Endothelial cell of hepatic sinusoid (primary cell): ENCODE measurements at regions not wholly inside any gene's neighbourhood (a gene's known extent, or its start where the extent isn't known, plus 50 kb on each side); places are given as distances from the start of the nearest gene placed in this dataset.
"Not testable (repeated sequence)": the region's sequence is repeated elsewhere in the genome, so short reads cannot be mapped to it uniquely, and the experiment has no call there.

Experiments
- in situ Hi-C: cut with HindIII; loops from 2 replicates; pipeline ENCODE4 v1.10.0; 2017; ENCODE audit warnings: low sequenced_read_pairs

DNA sequence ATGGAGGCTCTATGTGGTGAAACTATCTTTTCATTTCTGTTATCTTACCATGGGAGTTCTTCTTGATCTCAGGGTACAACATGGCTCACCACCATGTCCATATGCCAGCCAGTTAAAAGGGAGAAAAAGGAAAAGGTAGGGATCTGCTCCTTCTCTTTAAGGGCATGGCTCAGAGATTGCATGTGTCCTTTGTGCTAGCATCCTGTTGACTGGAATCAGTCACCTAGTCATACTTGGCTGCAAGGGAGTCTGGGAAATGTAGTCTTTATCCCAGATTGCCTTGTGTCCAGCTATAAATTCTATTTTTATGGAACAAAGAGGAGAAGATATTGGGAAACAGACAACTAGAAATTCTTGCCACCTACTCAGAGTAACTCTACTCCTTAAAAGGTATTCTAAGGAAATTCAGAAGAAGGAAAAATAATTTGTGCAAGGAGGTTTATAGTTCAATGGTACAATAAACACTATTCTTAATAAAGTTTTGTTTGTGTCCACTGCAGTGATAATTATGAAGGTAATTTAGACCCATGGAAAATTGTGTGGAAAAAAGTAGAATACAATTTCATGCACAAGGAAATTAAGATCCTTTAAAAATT lies 86.4 kb upstream of the RPH3A start:
- in situ Hi-C loops = no loop called here

DNA sequence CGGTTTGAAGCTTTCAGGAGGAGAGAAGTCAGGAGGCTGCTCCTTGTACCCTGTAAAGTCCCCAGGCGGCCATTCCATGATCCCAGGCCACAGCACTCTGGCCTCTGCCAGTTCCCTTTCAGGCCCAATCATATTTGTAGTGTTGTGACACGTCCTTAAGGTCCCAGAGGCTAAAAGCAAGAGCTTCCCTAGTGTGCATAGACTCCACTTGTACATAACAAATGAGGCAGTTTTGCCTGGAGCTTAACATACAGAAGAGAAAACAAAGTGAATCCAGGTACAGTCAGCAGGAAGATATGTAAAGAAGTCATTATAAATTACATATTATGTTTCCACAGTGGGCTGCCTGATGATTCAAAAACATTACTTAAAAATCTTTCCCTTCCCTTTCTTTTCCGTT lies 81.1 kb upstream of the RPH3A start:
- in situ Hi-C loops = no loop called here

DNA sequence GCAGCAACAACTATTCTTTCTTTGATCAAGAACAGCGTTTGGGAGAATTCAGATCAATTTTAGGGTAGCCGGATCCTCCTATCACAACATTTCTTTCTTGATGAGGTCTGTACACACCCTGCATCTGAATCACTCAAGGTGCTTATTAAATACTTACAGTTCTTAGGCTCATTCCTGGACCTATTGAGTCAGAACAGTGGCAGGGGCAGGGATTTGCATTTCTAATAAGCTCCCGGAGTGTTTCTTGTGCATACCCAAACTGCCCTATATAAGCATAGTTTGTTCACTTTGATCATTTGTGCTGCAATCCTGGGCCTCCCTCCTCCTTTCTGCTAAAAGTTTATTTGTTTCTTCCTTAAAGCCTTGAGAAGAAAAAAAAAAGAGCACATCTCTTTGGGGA lies 80.5 kb upstream of the RPH3A start:
- in situ Hi-C loops = no loop called here

DNA sequence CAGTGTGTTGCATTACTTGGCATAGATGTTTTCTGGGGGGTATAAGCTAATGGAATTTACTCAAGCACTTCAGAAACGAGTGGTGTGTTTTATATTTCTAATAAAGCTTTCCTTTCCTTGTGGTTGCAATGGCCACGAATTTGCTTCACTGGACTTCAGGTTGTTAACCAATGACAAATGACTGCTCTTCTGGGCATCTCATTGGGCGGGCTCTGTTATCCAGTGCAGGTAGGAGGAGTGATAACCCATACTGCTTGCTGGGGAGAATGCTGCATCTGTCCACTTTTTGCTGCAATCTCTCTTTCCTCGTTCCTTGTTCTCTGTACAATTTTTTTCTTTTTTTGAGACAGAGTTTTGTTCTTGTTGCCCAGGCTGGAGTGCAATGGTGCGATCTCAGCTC lies 80.0 kb upstream of the RPH3A start:
- in situ Hi-C loops = no loop called here

DNA sequence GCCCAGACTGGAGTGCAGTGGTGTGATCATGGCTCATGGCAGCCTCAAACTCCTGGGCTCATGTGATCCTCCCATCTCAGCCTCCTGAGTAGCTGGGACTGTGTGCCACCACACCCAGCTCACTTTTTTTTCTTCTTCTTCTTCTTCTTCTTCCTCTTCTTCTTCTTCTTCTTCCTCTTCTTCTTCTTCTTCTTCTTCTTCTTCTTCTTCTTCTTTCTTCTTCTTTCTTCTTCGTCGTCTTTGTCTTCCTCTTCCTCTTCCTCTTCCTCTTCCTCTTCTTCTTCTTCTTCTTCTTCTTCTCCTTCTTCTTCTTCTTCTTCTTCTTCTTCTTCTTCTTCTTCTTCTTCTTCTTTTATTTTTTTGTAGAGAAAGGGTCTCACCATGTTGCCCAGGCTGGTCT lies 78.8 kb upstream of the RPH3A start:
- in situ Hi-C loops = not testable (repeated sequence)

DNA sequence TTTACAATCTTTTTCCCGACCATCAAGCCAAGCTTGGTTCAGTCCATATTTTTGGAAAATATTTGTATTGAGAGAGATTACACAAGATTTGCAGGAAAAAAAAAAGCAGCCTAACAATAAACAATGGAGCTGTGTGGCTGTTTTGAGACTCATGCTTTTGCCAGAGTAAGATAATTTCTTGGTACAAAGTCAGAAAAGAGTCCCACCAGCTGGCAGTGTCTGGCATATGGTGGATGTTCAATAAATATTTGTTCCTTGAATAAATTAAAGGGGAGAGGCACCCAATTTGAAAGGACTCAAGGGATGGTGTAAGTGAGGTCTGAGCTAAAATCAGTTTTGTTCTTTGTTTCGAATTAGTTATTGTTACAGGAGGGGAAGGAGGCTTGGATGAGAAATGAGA lies 78.1 kb upstream of the RPH3A start:
- in situ Hi-C loops = no loop called here

DNA sequence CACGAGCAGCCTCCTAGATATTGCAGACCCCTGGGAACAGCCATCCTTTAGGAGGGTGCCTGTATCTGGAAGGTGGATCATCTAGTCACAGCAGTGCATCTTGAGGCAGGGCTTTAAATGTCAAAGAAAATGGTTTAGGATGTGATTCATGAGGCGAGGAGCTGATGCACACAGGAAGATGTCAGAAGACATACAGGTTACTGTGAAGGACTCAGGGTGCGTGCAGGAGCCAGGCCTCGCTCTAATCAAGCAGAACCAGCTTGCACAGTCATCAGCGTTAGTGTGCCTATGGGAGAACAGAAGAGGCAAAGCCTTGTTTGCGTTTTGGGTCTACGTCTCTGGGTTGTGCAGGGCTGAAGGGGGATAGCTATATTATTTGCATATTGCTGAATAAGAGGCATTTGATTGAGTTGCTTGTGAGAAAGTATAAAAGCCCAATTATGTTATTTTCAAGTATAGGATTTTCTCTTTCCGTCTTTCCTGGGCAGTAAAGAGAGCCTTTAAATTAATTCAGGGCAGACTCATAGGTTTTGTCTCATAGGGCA lies 77.3 kb upstream of the RPH3A start:
- in situ Hi-C loops = no loop called here

DNA sequence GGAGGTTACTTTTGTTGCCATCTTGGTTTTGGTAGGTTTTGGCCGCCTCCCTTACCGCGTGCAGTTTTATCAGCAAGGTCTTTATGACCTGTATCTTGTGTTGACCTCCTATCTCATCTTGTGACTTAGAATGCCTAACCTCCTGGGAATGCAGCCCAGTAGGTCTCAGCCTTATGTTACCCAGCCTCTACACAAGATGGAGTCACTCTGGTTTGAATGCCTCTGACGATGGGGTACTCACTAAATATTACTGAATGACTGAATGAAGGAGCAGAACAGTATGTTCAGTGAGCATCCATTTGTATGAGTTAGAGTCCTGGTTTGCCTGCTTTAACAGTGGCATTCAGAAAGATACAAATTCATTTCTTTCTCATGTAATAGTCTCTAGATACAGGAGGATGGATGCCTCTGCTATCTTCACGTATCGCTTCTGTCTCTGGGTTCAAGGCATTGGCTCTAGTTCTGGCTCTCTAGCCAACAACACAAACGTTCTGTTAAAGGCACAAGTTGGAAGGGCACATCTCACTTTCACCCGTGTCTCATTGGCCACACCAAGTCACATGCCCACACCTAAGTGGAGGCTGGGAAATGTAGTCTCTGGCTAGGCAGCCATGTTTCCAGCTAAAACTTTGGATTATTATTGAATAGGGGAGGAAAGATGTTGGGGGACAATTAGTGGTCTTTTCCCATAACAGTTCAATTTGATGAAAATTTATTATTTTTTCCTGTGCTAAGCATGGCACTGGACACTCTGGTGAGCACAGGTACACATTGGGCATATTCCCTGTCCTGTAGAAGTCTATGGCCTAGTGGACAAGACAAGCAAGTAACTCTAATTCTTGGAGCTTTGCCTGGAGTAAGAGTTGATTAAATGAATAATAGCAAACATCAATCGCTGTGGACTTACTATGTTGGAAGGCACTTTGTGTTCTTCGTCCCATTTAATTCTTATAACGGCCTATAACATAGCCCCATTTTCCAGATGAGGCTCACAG lies 75.2 kb upstream of the RPH3A start:
- in situ Hi-C loops = no loop called here

DNA sequence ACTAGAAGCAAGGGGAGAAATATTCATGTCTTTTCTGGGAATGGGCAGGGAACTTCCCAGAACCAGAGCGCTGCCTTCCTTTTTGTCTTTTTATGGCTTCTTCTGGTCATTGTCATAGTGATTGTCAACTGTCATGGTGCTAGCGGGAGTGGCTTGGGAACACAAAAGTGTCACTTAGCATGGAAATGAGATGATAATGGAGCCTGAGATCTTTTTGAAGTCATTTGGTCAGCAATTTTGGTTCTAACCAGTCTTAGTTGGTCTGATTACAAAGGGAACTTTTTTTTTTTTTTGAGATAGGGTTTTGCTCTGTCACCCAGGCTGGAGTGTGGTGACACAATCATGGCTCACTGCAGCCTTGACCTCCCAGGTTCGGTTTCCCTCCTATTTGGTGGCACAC lies 62.7 kb upstream of the RPH3A start:
- in situ Hi-C loops = no loop called here

DNA sequence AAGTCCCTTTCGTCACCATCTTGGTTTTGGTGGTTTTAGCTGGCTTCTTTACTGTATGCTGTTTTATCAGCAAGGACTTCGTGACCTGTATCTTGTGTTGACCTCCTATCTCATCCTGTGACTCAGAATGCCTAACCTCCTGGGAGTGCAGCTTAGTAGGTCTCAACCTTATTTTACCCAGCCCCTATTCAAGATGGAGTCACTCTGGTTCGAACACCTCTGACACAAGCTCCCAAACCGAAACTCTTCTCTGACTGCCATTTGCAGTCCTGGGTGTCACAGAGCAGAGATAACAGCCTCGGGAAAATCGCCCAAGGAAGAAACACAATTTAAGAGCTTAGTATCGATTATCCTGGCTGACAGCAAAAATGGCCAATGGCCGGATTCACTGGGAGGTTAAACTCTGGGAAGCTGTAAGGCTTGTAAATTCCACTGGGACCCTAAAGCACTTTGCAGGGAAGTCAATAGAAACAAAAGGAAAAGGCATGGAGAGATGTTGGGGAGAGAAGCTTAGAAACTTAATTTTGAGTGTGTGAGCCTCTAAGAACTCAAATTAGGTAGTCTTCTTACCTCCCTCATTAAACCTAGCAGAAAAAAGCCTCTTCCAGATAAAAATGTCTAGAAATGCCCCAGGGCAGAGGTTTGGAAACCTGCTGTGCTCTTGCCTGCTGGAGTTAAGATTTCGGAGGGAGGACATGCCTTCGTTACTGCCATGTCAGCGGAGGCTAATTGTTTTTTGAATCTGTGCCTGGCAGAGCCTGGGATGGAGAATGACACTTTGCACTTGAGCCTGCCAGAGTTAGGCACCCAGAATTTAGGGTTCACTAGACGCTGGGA lies 56.5 kb upstream of the RPH3A start:
- in situ Hi-C loops = no loop called here

DNA sequence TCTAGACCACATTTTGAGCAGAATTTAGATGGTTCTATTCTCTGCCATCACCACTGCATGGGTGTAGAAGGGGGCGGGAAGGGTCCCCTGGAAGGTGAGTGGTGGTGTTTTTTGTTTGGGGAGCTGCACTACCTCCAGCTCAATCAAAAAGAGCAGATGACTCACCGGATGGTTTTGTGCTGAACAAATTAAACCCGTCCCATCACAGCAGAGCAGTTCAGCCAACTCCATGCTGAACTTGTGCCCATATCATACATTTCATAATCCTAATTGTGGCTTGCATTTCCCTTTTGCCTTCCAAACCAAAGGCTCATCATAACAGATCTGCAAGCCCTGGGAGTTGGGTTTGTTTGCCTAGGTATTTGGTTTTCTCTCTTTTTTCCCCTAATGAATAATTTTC lies 53.0 kb upstream of the RPH3A start:
- in situ Hi-C loops = no loop called here

DNA sequence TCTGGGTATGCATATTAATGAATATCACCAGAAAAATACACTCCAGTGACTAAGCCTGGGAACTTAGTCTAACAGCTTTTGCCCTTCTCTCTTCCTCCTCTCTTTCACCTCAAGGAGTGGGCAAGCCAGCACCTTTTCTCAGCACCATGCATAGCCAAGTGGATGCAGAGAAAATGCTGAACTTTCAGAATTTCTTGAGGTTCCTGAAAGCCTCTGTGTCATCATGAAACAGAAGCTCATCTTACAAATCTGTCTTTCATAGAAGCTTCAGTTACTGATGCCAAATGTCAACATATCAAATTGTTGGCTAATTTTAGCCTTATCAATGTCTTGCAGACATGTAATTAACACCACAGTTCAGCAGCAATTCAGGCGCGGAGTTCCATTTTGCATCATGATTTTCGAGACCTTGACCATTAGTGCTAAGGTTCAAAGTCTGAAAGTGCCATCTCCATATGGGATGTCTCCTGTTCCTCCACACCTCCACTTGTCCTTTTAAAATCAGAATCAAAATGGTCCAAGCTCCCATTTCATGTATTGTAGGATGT lies 51.1 kb upstream of the RPH3A start:
- in situ Hi-C loops = no loop called here

DNA sequence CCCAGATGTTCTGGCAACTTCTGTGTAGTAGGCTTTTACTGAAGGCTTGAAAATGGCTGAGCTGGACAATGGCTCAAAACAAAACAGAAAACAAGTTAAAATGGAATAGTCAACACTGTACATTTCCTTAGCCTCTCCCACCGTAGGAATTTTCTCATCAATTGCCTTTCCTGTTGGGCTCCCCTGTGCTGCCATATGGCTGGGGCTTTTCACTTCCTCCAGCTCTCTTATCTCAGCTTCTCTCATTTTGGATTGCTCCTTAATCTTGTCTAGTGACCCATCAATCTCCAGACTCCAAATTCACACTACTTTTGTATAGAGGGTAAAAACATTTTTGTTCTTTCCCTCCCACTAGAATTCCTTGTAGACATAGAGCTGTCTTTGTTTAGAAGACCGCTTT lies 50.4 kb upstream of the RPH3A start:
- in situ Hi-C loops = no loop called here
